Neural progenitor cell (in vitro differentiated cells): ENCODE measurements at regions not wholly inside any gene's neighbourhood (a gene's known extent, or its start where the extent isn't known, plus 50 kb on each side); places are given as distances from the start of the nearest gene placed in this dataset.

ENCODE experiments used
- EZH2 ChIP-seq: fragments of 200-600 bp; sonication (generic); IDR thresholded peaks from 2 replicates; pipeline ENCODE4 v1.6.1; 2017; ENCODE audit warnings: antibody characterized with exemption, mild to moderate bottlenecking, moderate library complexity
- TF ChIP-seq, protein P1 (sequence below): fragments of 200-600 bp; sonication (generic); IDR thresholded peaks from 2 replicates; pipeline ENCODE4 v1.5.1; 2017; ENCODE audit warnings: antibody characterized with exemption, mild to moderate bottlenecking

DNA sequence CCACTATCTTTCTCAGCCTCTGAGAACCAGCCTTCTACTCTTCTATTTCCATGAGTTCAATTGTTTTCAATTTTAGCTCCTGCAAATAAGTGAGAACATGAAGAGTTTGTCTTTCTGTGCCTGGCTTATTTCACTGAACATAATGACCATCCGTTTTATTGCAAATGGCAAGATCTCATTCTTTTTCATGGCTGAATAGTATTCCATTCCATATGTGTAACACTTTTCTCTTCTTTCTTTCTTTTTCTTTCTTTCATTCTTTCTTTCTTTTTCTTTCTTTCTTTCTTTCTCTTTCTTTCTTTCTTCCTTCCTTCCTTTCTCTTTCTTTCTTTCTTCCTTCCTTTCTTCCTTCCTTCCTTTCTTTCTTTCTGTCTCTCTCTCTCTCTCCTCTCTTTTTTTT is 228.7 kb downstream of the SHOX start:
- TF ChIP-seq, protein P1, sequence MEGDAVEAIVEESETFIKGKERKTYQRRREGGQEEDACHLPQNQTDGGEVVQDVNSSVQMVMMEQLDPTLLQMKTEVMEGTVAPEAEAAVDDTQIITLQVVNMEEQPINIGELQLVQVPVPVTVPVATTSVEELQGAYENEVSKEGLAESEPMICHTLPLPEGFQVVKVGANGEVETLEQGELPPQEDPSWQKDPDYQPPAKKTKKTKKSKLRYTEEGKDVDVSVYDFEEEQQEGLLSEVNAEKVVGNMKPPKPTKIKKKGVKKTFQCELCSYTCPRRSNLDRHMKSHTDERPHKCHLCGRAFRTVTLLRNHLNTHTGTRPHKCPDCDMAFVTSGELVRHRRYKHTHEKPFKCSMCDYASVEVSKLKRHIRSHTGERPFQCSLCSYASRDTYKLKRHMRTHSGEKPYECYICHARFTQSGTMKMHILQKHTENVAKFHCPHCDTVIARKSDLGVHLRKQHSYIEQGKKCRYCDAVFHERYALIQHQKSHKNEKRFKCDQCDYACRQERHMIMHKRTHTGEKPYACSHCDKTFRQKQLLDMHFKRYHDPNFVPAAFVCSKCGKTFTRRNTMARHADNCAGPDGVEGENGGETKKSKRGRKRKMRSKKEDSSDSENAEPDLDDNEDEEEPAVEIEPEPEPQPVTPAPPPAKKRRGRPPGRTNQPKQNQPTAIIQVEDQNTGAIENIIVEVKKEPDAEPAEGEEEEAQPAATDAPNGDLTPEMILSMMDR: no peak
- no peak for TF ChIP-seq EZH2
